Gastroesophageal sphincter (tissue), 3 donors: ENCODE measurements at regions not wholly inside any gene's neighbourhood (a gene's known extent, or its start where the extent isn't known, plus 50 kb on each side); places are given as distances from the start of the nearest gene placed in this dataset.

ENCODE experiments used
- CTCF ChIP-seq, 4 experiments: fragments of 200-600 bp in 2 of 4; fragments of 450-650 bp in 2 of 4; sonication (generic) in 1 of 4; IDR thresholded peaks; one replicate each; pipeline ENCODE4 v1.5.1; 2017 to 2019; ENCODE audit warnings: antibody characterized with exemption in 4 of 4, mild to moderate bottlenecking in 2 of 4, moderate library complexity in 2 of 4
- POLR2A ChIP-seq, 2 donors: fragments of 450-650 bp; IDR thresholded peaks; one replicate each; pipeline ENCODE4 v1.6.1; 2017; ENCODE audit warnings: antibody characterized with exemption in 2 of 2, mild to moderate bottlenecking in 2 of 2, moderate library complexity in 1 of 2

GRCh38 chr4:151519728-151520415 is 110.9 kb downstream of the FHIP1A start:
- TF ChIP-seq POLR2A (IDR thresholded peaks at IDR 0.05) (no peak), CTCF (IDR thresholded peaks at IDR 0.05) (no peak)
